CD4-positive, alpha-beta T cell treated with Interleukin-10 for 1 hour (primary cell): ENCODE measurements at regions not wholly inside any gene's neighbourhood (a gene's known extent, or its start where the extent isn't known, plus 50 kb on each side); places are given as distances from the start of the nearest gene placed in this dataset.

Experiments used
- DNase-seq: peaks from one replicate; pipeline ENCODE4 v3.0.0-alpha.2; 2020

- DNase-seq = no peak
Observed at GRCh38 chr2:56444339-56444738, 260.5 kb downstream of the CCDC85A start.

GRCh38 chr2:56448403-56449001 lies 264.7 kb downstream of the CCDC85A start:
- no peak for DNase-seq

GRCh38 chr2:56449002-56449431 lies 265.2 kb downstream of the CCDC85A start:
- DNase-seq = no peak

- no peak for DNase-seq
Observed at GRCh38 chr2:56449449-56449860, 265.7 kb downstream of the CCDC85A start.

- no peak for DNase-seq
Observed at GRCh38 chr2:56450047-56450446, 266.3 kb downstream of the CCDC85A start.

GRCh38 chr2:56450772-56451171 lies 267.0 kb downstream of the CCDC85A start:
- DNase-seq = no peak

- DNase-seq = no peak
Observed at GRCh38 chr2:56455642-56456041, 271.9 kb downstream of the CCDC85A start.

GRCh38 chr2:56456791-56457190 lies 273.0 kb downstream of the CCDC85A start:
- DNase-seq = no peak

- DNase-seq = no peak
Observed at GRCh38 chr2:56460508-56460907, 276.7 kb downstream of the CCDC85A start.

- DNase-seq = no peak
Observed at GRCh38 chr2:56464066-56464465, 280.3 kb downstream of the CCDC85A start.

GRCh38 chr2:56464613-56465012 lies 280.8 kb downstream of the CCDC85A start:
- DNase-seq = no peak

GRCh38 chr2:56465491-56465890 lies 281.7 kb downstream of the CCDC85A start:
- no peak for DNase-seq

- DNase-seq = no peak
Observed at GRCh38 chr2:56473524-56473923, 289.7 kb downstream of the CCDC85A start.

GRCh38 chr2:56474412-56475158 lies 290.8 kb downstream of the CCDC85A start:
- DNase-seq = no peak

- no peak for DNase-seq
Observed at GRCh38 chr2:56475191-56475590, 291.4 kb downstream of the CCDC85A start.

- no peak for DNase-seq
Observed at GRCh38 chr2:56476509-56477071, 292.8 kb downstream of the CCDC85A start.

- DNase-seq = no peak
Observed at GRCh38 chr2:56478027-56478426, 294.2 kb downstream of the CCDC85A start.

GRCh38 chr2:56483081-56483480 lies 299.3 kb downstream of the CCDC85A start:
- no peak for DNase-seq

GRCh38 chr2:56484906-56485305 lies 301.1 kb downstream of the CCDC85A start:
- DNase-seq = no peak

- no peak for DNase-seq
Observed at GRCh38 chr2:56500317-56500716, 316.5 kb downstream of the CCDC85A start.

GRCh38 chr2:56502616-56503015 lies 318.8 kb downstream of the CCDC85A start:
- DNase-seq = no peak

- DNase-seq = no peak
Observed at GRCh38 chr2:56505885-56506284, 322.1 kb downstream of the CCDC85A start.

GRCh38 chr2:56508662-56509061 lies 324.9 kb downstream of the CCDC85A start:
- DNase-seq = no peak

GRCh38 chr2:56510610-56511009 lies 326.8 kb downstream of the CCDC85A start:
- no peak for DNase-seq
